PC-3 (cell line): ENCODE measurements at regions not wholly inside any gene's neighbourhood (a gene's known extent, or its start where the extent isn't known, plus 50 kb on each side); places are given as distances from the start of the nearest gene placed in this dataset.
A peak's percentile ranks its signal among the peaks of the same experiment; 100 is the strongest.

Experiments
- ATAC-seq: fragments of 200-7000 bp; cut with Tn5 transposase; 2 replicates; pipeline ENCODE4 v1.9.1; 2020; ENCODE audit warnings: mild to moderate bottlenecking, moderate library complexity
- BruUV-seq: library from RNA; stranded (reverse); fragments of 400-500 nt; replicated peaks from 2 replicates; lab custom pipeline; 2021; lab: Mats Ljungman, UMichigan
- CTCF ChIA-PET: fragments of 300-600 bp; sonication (Branson Sonifier 250); formaldehyde crosslinking; loops from one replicate; lab custom pipeline; 2022; ENCODE audit warnings: antibody characterized with exemption; lab: Charles Lee
- POLR2A ChIA-PET: fragments of 300-600 bp; sonication (Branson Sonifier 250); formaldehyde crosslinking; loops from one replicate; lab custom pipeline; 2022; ENCODE audit warnings: antibody characterized with exemption; ENCODE audit not compliant: unreplicated experiment; lab: Charles Lee
- DNase-seq: peaks from one replicate; pipeline ENCODE4 v3.0.0-alpha.2; 2015
- H2AFZ ChIP-seq: fragments of 300-600 bp; sonication (generic); 2 replicates; pipeline ENCODE4 v1.6.0; 2016; ENCODE audit warnings: antibody characterized with exemption, low read length
- H3F3A ChIP-seq: fragments of 300-600 bp; sonication (generic); one replicate; pipeline ENCODE4 v1.6.0; 2017; ENCODE audit warnings: antibody characterized with exemption, low read length, control low read depth, mild to moderate bottlenecking; ENCODE audit not compliant: unreplicated experiment
- H3K27ac ChIP-seq: fragments of 300-600 bp; sonication (generic); 2 replicates; pipeline ENCODE4 v1.5.1; 2016; ENCODE audit warnings: mild to moderate bottlenecking, low read length
- H3K27me3 ChIP-seq: fragments of 300-600 bp; sonication (generic); 2 replicates; pipeline ENCODE4 v1.6.1; 2016; ENCODE audit warnings: low read length, mixed read lengths
- H3K36me3 ChIP-seq: fragments of 300-600 bp; sonication (generic); 2 replicates; pipeline ENCODE4 v1.6.1; 2016; ENCODE audit warnings: low read depth, mixed run types, low read length, mixed read lengths
- H3K4me1 ChIP-seq: fragments of 300-600 bp; sonication (generic); 2 replicates; pipeline ENCODE4 v1.5.1; 2016; ENCODE audit warnings: low read length; ENCODE audit not compliant: insufficient read depth
- H3K4me2 ChIP-seq: fragments of 300-600 bp; sonication (generic); 2 replicates; pipeline ENCODE4 v1.6.0; 2016; ENCODE audit warnings: low read length
- H3K4me3 ChIP-seq: fragments of 300-600 bp; sonication (generic); 2 replicates; pipeline ENCODE4 v1.5.1; 2016; ENCODE audit warnings: mild to moderate bottlenecking, low read length, mixed read lengths
- H3K79me2 ChIP-seq: fragments of 300-600 bp; sonication (generic); 2 replicates; pipeline ENCODE4 v1.6.1; 2017; ENCODE audit warnings: low read length, mixed read lengths
- H3K9ac ChIP-seq: fragments of 300-600 bp; sonication (generic); 2 replicates; pipeline ENCODE4 v1.6.0; 2016; ENCODE audit warnings: mild to moderate bottlenecking, low read length
- H3K9me2 ChIP-seq: fragments of 300-600 bp; sonication (generic); replicated peaks from 2 replicates; pipeline ENCODE4 v1.6.1; 2016; ENCODE audit warnings: mixed run types, low read length, mixed read lengths
- H3K9me3 ChIP-seq: fragments of 300-600 bp; sonication (generic); 2 replicates; pipeline ENCODE4 v1.6.1; 2016; ENCODE audit warnings: low read length, mixed read lengths
- H4K20me1 ChIP-seq: fragments of 300-600 bp; sonication (generic); 2 replicates; pipeline ENCODE4 v1.6.1; 2016; ENCODE audit warnings: low read length, mixed read lengths
- EZH2 ChIP-seq: fragments of 300-600 bp; sonication (generic); IDR thresholded peaks from one replicate; pipeline ENCODE4 v1.6.1; 2017; ENCODE audit warnings: antibody characterized with exemption, mild to moderate bottlenecking, low read length; ENCODE audit not compliant: unreplicated experiment
- EZH2phosphoT487 ChIP-seq: fragments of 300-600 bp; sonication (generic); IDR thresholded peaks from 2 replicates; pipeline ENCODE4 v1.6.1; 2018; ENCODE audit warnings: mild to moderate bottlenecking, antibody characterized with exemption, low read length, borderline replicate concordance
- intact Hi-C: fragments of 100-400 bp; cut with micrococcal nuclease; formaldehyde crosslinking; loops from 2 replicates; pipeline ENCODE4 v1.9.0; 2023
- TF ChIP-seq, protein P1 (sequence below): fragments of 300-600 bp; sonication (generic); conservative IDR thresholded peaks from 2 replicates; pipeline ENCODE4 v1.5.1; 2017; ENCODE audit warnings: antibody characterized with exemption, low read depth, mild to moderate bottlenecking, low read length

DNA sequence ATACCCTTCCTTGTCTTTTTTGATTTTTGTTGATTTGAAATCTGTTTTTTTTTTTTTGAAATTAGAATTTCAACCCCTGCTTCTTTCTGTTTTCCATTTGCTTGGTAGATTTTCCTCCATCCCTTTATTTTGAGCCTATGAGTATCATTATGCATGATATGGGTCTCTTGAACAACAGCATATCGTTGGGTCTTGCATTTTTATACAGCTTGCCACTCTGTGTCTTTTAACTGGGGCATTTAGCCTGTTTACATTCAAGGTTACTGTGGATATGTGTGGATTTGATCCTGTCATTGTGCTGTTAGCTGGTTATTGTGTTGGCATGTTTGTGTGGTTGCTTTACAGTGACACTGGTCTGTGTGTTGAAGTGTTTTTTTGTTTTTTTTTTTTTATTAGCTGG lies 99.7 kb upstream of the P3H2 start:
- no peaks in the 10 kb centered on the region for H3K36me3 ChIP-seq
- ChIA-PET CTCF (no interaction called here), POLR2A (no interaction called here)
- no peaks in the 10 kb centered on the region for H3K9me2 ChIP-seq
- no peak overlapping the region for H3K4me2 ChIP-seq
- ATAC-seq = no peak
- intact Hi-C loops = no loop called here
- no peak overlapping the region for H2AFZ ChIP-seq
- no peaks in the 10 kb centered on the region for H3K27me3 ChIP-seq
- peaks cover 11% of the 10 kb centered on the region for H3K4me1 ChIP-seq
- no peak overlapping the region for H3K27ac ChIP-seq
- BruUV-seq = no TSS peak
- no peaks in the 10 kb centered on the region for H3K79me2 ChIP-seq
- H3F3A ChIP-seq = no peaks in the 10 kb centered on the region
- DNase-seq = no peak
- H3K9me3 ChIP-seq = no peaks in the 10 kb centered on the region
- TF ChIP-seq EZH2phosphoT487 = no peak
- no peak for TF ChIP-seq EZH2
- TF ChIP-seq, protein P1, sequence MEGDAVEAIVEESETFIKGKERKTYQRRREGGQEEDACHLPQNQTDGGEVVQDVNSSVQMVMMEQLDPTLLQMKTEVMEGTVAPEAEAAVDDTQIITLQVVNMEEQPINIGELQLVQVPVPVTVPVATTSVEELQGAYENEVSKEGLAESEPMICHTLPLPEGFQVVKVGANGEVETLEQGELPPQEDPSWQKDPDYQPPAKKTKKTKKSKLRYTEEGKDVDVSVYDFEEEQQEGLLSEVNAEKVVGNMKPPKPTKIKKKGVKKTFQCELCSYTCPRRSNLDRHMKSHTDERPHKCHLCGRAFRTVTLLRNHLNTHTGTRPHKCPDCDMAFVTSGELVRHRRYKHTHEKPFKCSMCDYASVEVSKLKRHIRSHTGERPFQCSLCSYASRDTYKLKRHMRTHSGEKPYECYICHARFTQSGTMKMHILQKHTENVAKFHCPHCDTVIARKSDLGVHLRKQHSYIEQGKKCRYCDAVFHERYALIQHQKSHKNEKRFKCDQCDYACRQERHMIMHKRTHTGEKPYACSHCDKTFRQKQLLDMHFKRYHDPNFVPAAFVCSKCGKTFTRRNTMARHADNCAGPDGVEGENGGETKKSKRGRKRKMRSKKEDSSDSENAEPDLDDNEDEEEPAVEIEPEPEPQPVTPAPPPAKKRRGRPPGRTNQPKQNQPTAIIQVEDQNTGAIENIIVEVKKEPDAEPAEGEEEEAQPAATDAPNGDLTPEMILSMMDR = no peak
- no peaks in the 10 kb centered on the region for H4K20me1 ChIP-seq
- no peak overlapping the region for H3K4me3 ChIP-seq
- H3K9ac ChIP-seq = no peak overlapping the region

DNA sequence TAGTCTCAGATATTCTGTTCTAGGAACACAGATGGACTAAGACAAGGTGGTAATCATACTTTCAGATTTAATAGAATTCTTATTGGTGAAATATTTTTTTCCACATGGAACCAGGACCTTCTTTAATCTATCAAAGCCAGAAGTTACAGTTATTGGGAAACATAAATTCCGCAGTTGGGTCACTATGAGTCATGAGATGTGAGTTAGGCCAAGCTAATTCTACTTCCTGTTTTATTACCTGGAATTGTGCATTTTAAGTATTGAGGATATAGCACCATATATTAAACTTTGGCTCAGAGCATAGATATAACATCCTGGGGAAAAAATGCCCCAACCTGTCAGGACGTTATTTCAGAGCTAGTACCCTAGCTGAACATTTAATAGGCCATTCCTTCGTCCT lies 96.4 kb upstream of the P3H2 start:
- ATAC-seq = peak; percentile 64
- intact Hi-C loops = no loop called here
- no TSS peak for BruUV-seq
- TF ChIP-seq EZH2 = no peak
- no peak for TF ChIP-seq EZH2phosphoT487
- TF ChIP-seq, protein P1 = no peak
- Histone ChIP-seq H3K9ac (no peak overlapping the region), H3K4me3 (no peak overlapping the region), H3K9me2 (no peaks in the 10 kb centered on the region), H3K27ac (no peak overlapping the region), H3K27me3 (no peaks in the 10 kb centered on the region), H3K4me1 (peaks cover 8% of the 10 kb centered on the region), H2AFZ (no peak overlapping the region), H3K4me2 (no peak overlapping the region), H3K79me2 (no peaks in the 10 kb centered on the region), H3F3A (no peaks in the 10 kb centered on the region), H3K9me3 (no peaks in the 10 kb centered on the region), H4K20me1 (no peaks in the 10 kb centered on the region), H3K36me3 (no peaks in the 10 kb centered on the region)
- peak; percentile 77 for DNase-seq
- POLR2A ChIA-PET = interaction anchor here (0.6 kb wide), 1 partner anchor 529 kb away, joined by 3 read pairs; no protein-coding TSS in a partner anchor
- CTCF ChIA-PET = no interaction called here

DNA sequence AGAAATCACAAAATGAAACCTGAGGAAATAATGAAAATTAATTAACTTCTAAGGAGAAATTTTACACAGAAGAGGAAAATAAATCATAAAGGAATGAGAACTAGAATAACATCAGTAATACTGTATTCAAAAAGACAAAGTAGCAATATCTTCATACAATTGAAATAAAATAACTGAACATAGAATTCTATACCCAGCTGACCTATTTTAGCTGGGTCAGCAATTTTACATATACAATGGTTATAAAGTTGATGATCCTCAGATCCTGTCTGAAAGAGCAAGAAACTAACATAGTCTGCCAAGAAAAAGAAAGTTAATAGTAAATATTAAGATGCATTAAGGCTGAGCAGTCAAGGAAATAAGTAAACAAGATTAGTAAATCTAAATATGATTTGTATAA lies 93.0 kb upstream of the P3H2 start:
- ChIA-PET CTCF (no interaction called here), POLR2A (no interaction called here)
- TF ChIP-seq, protein P1 = no peak
- TF ChIP-seq EZH2 (no peak), EZH2phosphoT487 (no peak)
- Histone ChIP-seq H4K20me1 (no peaks in the 10 kb centered on the region), H3K36me3 (no peaks in the 10 kb centered on the region), H3K9me3 (no peaks in the 10 kb centered on the region), H3K4me1 (peaks cover 9% of the 10 kb centered on the region), H3K9me2 (no peaks in the 10 kb centered on the region), H2AFZ (no peak overlapping the region), H3F3A (no peaks in the 10 kb centered on the region), H3K9ac (no peak overlapping the region), H3K27ac (no peak overlapping the region), H3K27me3 (no peaks in the 10 kb centered on the region), H3K4me3 (no peak overlapping the region), H3K79me2 (no peaks in the 10 kb centered on the region), H3K4me2 (no peak overlapping the region)
- ATAC-seq (no peak), DNase-seq (no peak)
- no TSS peak for BruUV-seq
- intact Hi-C loops = no loop called here
